Brain microvascular endothelial cell (primary cell): ENCODE measurements at regions not wholly inside any gene's neighbourhood (a gene's known extent, or its start where the extent isn't known, plus 50 kb on each side); places are given as distances from the start of the nearest gene placed in this dataset.

Experiments
- DNase-seq: peaks from one replicate; pipeline ENCODE4 v3.0.0-alpha.2; 2020
- H3K27ac ChIP-seq: fragments of 250-450 bp; sonication (Bioruptor Pico); 2 replicates; pipeline ENCODE4 v1.5.1; 2020; ENCODE audit warnings: mild to moderate bottlenecking, moderate library complexity
- H3K27me3 ChIP-seq: fragments of 250-450 bp; sonication (Bioruptor Pico); replicated peaks from 2 replicates; pipeline ENCODE4 v1.5.1; 2020; ENCODE audit warnings: mild to moderate bottlenecking
- H3K36me3 ChIP-seq: fragments of 250-450 bp; sonication (Bioruptor Pico); replicated peaks from 2 replicates; pipeline ENCODE4 v1.5.1; 2020; ENCODE audit warnings: mild to moderate bottlenecking
- H3K4me3 ChIP-seq: 2 replicates; pipeline ENCODE4 v1.5.1; 2011; ENCODE audit warnings: low read depth, mild to moderate bottlenecking, control low read depth, low read length, moderate library complexity
- CTCF ChIP-seq: IDR thresholded peaks from 2 replicates; pipeline ENCODE4 v1.5.1; 2011; ENCODE audit warnings: low read depth, mild to moderate bottlenecking, moderate library complexity, low read length, control low read depth, inconsistent platforms; ENCODE audit errors: missing control alignments
- in situ Hi-C: cut with HindIII; loops from 2 replicates; pipeline ENCODE4 v1.10.0; 2017; ENCODE audit warnings: low sequenced_read_pairs, low pct_ligation_motif_present

GRCh38 chr3:68056556-68056955 lies 402.1 kb upstream of the SUCLG2 start:
- Histone ChIP-seq H3K4me3 (no peak overlapping the region), H3K27me3 (no peaks in the 10 kb centered on the region), H3K27ac (no peak overlapping the region), H3K36me3 (no peaks in the 10 kb centered on the region)
- TF ChIP-seq CTCF = no peak
- no peak for DNase-seq
- in situ Hi-C loops = no loop called here

GRCh38 chr3:68055215-68055614 lies 400.8 kb upstream of the SUCLG2 start:
- Histone ChIP-seq H3K27ac (no peak overlapping the region), H3K36me3 (no peaks in the 10 kb centered on the region), H3K4me3 (no peak overlapping the region), H3K27me3 (no peaks in the 10 kb centered on the region)
- no peak for DNase-seq
- in situ Hi-C loops = no loop called here
- no peak for TF ChIP-seq CTCF

GRCh38 chr3:68049776-68050175 lies 395.4 kb upstream of the SUCLG2 start:
- TF ChIP-seq CTCF = no peak
- in situ Hi-C loops = no loop called here
- DNase-seq = no peak

GRCh38 chr3:68045976-68046375 lies 391.6 kb upstream of the SUCLG2 start:
- Histone ChIP-seq H3K36me3 (no peaks in the 10 kb centered on the region), H3K27me3 (no peaks in the 10 kb centered on the region), H3K27ac (no peak overlapping the region), H3K4me3 (no peak overlapping the region)
- TF ChIP-seq CTCF = no peak
- in situ Hi-C loops = no loop called here
- no peak for DNase-seq

More at GRCh38 chr3:68049776-68050175, 395.4 kb upstream of the SUCLG2 start:
- no peak overlapping the region for H3K27ac ChIP-seq
- H3K4me3 ChIP-seq = no peak overlapping the region
- no peaks in the 10 kb centered on the region for H3K36me3 ChIP-seq
- H3K27me3 ChIP-seq = no peaks in the 10 kb centered on the region

- DNase-seq = no peak
- in situ Hi-C loops = no loop called here
- TF ChIP-seq CTCF = no peak
Measured at GRCh38 chr3:68033867-68034266, 379.5 kb upstream of the SUCLG2 start.

GRCh38 chr3:68032209-68032608 lies 377.8 kb upstream of the SUCLG2 start:
- Histone ChIP-seq H3K27ac (no peak overlapping the region), H3K27me3 (no peaks in the 10 kb centered on the region), H3K36me3 (no peaks in the 10 kb centered on the region), H3K4me3 (no peak overlapping the region)
- in situ Hi-C loops = no loop called here
- DNase-seq = no peak
- TF ChIP-seq CTCF = no peak

More at GRCh38 chr3:68033867-68034266, 379.5 kb upstream of the SUCLG2 start:
- Histone ChIP-seq H3K36me3 (no peaks in the 10 kb centered on the region), H3K27me3 (no peaks in the 10 kb centered on the region), H3K4me3 (no peak overlapping the region), H3K27ac (no peak overlapping the region)
